ENCODE measurements at regions not wholly inside any gene's neighbourhood (a gene's known extent, or its start where the extent isn't known, plus 50 kb on each side); places are given as distances from the start of the nearest gene placed in this dataset.

DNA sequence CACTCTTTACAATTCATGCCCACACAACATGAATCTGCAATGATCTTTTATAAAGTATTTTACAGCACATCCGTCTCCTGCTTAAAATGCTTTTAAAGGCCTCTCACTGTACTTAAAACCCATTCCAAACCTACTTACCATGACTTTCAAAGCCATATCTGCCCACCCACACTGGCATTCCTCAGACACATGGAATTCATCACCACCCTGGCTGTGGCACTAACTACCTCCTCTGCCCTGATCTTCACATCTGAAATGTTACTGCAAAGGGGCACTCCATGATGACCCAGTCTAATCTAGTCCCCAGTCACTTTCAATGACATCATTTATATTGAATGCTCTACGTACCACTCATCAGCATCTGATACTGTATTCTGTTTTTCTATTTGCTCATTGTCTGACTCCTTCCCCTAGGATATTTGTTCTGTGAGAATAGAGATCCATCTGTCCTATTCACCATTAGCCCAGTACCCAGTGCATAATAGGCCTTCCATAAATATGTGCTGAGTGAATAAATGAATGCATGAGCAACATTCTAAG is 193.2 kb upstream of the KIF2A start:
- DNase-seq (ENCODE audit: low spot score): no peak
- no peak for ATAC-seq (ENCODE audit: low FRiP score)
- TF ChIP-seq, protein P1, sequence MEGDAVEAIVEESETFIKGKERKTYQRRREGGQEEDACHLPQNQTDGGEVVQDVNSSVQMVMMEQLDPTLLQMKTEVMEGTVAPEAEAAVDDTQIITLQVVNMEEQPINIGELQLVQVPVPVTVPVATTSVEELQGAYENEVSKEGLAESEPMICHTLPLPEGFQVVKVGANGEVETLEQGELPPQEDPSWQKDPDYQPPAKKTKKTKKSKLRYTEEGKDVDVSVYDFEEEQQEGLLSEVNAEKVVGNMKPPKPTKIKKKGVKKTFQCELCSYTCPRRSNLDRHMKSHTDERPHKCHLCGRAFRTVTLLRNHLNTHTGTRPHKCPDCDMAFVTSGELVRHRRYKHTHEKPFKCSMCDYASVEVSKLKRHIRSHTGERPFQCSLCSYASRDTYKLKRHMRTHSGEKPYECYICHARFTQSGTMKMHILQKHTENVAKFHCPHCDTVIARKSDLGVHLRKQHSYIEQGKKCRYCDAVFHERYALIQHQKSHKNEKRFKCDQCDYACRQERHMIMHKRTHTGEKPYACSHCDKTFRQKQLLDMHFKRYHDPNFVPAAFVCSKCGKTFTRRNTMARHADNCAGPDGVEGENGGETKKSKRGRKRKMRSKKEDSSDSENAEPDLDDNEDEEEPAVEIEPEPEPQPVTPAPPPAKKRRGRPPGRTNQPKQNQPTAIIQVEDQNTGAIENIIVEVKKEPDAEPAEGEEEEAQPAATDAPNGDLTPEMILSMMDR (IDR thresholded peaks at IDR 0.05): no peak

GRCh38 chr5:62115014-62115413 is 191.0 kb upstream of the KIF2A start:
- DNase-seq (ENCODE audit: low spot score): no peak

GRCh38 chr5:62124266-62124665 is 181.7 kb upstream of the KIF2A start:
- TF ChIP-seq, protein P1 (IDR thresholded peaks at IDR 0.05): no peak
- ATAC-seq (ENCODE audit: low FRiP score): no peak
- no peak for DNase-seq (ENCODE audit: low spot score)

More at GRCh38 chr5:62115014-62115413, 191.0 kb upstream of the KIF2A start:
- no peak for ATAC-seq (ENCODE audit: low FRiP score)
- TF ChIP-seq, protein P1 (IDR thresholded peaks at IDR 0.05): no peak

- TF ChIP-seq, protein P1 (IDR thresholded peaks at IDR 0.05): no peak
- no peak for DNase-seq (ENCODE audit: low spot score)
- no peak for ATAC-seq (ENCODE audit: low FRiP score)
Measured at GRCh38 chr5:62126090-62126489, 179.9 kb upstream of the KIF2A start.

DNA sequence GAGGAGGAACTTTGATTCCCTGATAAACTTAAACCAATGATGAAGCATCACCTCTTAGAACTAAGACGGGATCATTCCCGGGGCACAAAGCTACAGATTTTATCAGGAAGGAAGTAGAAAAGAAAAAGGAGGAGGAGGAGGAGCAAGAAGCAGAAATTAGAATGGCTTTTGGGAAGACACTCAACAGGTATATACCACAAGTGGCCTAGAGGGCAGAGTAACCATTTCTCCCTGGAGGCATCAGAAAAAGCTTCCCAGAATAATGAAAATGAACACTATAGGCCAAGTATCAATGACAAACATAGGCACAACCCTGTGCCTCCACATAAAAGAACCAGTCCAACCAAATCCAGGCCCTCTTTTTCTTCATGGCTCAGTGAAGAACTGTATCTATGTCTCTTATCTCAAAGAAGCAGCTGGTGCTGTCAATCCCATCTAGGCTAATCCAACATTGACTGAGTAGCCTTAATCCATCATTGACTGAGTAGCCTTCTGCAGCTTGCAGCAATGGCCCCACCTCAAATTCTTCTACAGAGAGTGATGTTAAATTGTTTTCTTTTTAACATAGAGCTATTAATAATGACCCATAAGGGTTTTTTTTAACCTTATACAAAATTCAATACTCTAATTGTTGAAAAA is 178.8 kb upstream of the KIF2A start:
- TF ChIP-seq, protein P1 (IDR thresholded peaks at IDR 0.05): no peak
- ATAC-seq (ENCODE audit: low FRiP score): no peak
- DNase-seq (ENCODE audit: low spot score): no peak

DNA sequence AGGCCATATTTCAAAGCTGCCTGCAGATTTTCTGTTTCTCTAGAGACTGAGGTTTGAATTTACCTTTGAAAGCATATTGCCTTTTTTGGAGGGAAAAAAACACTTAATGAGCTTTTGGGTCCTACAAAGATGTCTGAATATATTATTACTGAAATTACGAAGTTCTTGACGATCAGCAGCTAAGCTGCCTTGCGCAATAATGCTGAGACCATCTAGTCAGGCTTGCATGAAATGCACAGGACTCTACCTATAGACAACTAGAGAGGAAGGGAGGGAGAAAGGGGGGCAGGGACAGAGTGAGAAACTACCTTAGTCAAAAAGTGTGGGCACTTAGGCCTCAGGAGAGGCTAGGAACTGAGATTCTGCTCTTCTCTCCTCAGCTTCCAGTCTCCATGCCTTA is 175.9 kb upstream of the KIF2A start:
- DNase-seq (ENCODE audit: low spot score) (no peak), ATAC-seq (ENCODE audit: low FRiP score) (no peak)
- TF ChIP-seq, protein P1 (IDR thresholded peaks at IDR 0.05): no peak

DNA sequence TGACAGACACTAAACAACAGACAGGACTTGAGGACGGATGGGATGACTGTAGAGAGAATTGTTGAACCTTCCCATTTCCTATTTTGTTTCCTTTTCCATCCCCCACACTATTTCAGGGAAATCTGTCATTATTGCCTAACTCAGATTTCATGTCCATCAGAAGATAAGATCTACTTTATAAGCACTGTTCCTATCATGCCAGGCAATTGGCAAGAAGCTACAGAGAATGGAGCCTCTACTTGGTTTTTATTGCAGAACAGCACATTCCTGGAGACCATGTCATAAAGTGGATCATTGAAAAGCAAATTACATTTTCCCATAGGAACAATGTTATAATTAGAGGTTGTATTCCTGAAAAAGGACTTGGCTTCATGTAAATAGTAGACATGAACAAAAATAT is 173.7 kb upstream of the KIF2A start:
- TF ChIP-seq, protein P1 (IDR thresholded peaks at IDR 0.05): no peak
- DNase-seq (ENCODE audit: low spot score) (no peak), ATAC-seq (ENCODE audit: low FRiP score) (no peak)
